ENCODE measurements at regions not wholly inside any gene's neighbourhood (a gene's known extent, or its start where the extent isn't known, plus 50 kb on each side); places are given as distances from the start of the nearest gene placed in this dataset.

- no peaks in the 10 kb centered on the region for H3K9me3 Mint-ChIP-seq (ENCODE audit: unreplicated experiment)
- H3K27me3 Mint-ChIP-seq (ENCODE audit: unreplicated experiment), result peaks cover 1% of the 10 kb centered on the region
- no peaks in the 10 kb centered on the region for H3K36me3 Mint-ChIP-seq (ENCODE audit: unreplicated experiment)
- H3K4me3 Mint-ChIP-seq (ENCODE audit: unreplicated experiment), result no peak overlapping the region
- H3K27ac Mint-ChIP-seq (ENCODE audit: unreplicated experiment), result no peak overlapping the region
- DNase-seq (ENCODE audit: extremely low spot score, unreplicated experiment), result no peak
- H3K4me1 Mint-ChIP-seq (ENCODE audit: unreplicated experiment), result no peaks in the 10 kb centered on the region
- TF ChIP-seq, protein P1, sequence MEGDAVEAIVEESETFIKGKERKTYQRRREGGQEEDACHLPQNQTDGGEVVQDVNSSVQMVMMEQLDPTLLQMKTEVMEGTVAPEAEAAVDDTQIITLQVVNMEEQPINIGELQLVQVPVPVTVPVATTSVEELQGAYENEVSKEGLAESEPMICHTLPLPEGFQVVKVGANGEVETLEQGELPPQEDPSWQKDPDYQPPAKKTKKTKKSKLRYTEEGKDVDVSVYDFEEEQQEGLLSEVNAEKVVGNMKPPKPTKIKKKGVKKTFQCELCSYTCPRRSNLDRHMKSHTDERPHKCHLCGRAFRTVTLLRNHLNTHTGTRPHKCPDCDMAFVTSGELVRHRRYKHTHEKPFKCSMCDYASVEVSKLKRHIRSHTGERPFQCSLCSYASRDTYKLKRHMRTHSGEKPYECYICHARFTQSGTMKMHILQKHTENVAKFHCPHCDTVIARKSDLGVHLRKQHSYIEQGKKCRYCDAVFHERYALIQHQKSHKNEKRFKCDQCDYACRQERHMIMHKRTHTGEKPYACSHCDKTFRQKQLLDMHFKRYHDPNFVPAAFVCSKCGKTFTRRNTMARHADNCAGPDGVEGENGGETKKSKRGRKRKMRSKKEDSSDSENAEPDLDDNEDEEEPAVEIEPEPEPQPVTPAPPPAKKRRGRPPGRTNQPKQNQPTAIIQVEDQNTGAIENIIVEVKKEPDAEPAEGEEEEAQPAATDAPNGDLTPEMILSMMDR (IDR thresholded peaks at IDR 0.05), result no peak
Measured at GRCh38 chr3:22585504-22585903, 617.6 kb upstream of the UBE2E2 start.

- Mint-ChIP-seq H3K36me3 (ENCODE audit: unreplicated experiment) (no peaks in the 10 kb centered on the region), H3K4me3 (ENCODE audit: unreplicated experiment) (no peak overlapping the region), H3K27me3 (ENCODE audit: unreplicated experiment) (peaks cover 1% of the 10 kb centered on the region), H3K4me1 (ENCODE audit: unreplicated experiment) (no peaks in the 10 kb centered on the region), H3K9me3 (ENCODE audit: unreplicated experiment) (no peaks in the 10 kb centered on the region), H3K27ac (ENCODE audit: unreplicated experiment) (no peak overlapping the region)
- no peak for DNase-seq (ENCODE audit: extremely low spot score, unreplicated experiment)
- TF ChIP-seq, protein P1 (IDR thresholded peaks at IDR 0.05), result no peak
Measured at GRCh38 chr3:22585911-22586310, 617.2 kb upstream of the UBE2E2 start.

DNA sequence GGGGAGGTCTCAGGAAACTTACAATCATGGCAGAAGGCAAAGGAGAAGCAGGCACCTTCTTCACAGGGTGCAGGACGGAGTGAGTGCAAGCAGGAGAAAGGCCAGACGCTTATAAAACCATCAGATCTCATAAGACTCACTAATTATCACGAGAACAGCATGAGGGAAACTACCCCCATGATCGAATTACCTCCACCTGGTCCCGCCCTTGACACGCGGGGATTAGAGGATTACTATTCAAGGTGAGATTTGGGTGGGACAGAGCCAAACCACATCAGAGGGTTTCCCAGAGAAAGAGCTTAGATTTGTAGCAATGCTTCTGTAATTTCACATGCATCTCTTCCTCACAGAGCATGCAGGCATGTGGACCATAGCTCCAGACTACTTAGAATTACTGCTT, 615.7 kb upstream of the UBE2E2 start:
- Mint-ChIP-seq H3K36me3 (ENCODE audit: unreplicated experiment) (no peaks in the 10 kb centered on the region), H3K9me3 (ENCODE audit: unreplicated experiment) (no peaks in the 10 kb centered on the region), H3K27ac (ENCODE audit: unreplicated experiment) (no peak overlapping the region), H3K4me1 (ENCODE audit: unreplicated experiment) (no peaks in the 10 kb centered on the region), H3K27me3 (ENCODE audit: unreplicated experiment) (peaks cover 4% of the 10 kb centered on the region), H3K4me3 (ENCODE audit: unreplicated experiment) (no peak overlapping the region)
- TF ChIP-seq, protein P1 (IDR thresholded peaks at IDR 0.05), result no peak
- no peak for DNase-seq (ENCODE audit: extremely low spot score, unreplicated experiment)

GRCh38 chr3:22593638-22594037, 609.5 kb upstream of the UBE2E2 start:
- no peaks in the 10 kb centered on the region for H3K4me1 Mint-ChIP-seq (ENCODE audit: unreplicated experiment)
- no peak for DNase-seq (ENCODE audit: extremely low spot score, unreplicated experiment)
- no peaks in the 10 kb centered on the region for H3K36me3 Mint-ChIP-seq (ENCODE audit: unreplicated experiment)
- peaks cover 3% of the 10 kb centered on the region for H3K9me3 Mint-ChIP-seq (ENCODE audit: unreplicated experiment)
- no peak overlapping the region for H3K27ac Mint-ChIP-seq (ENCODE audit: unreplicated experiment)
- TF ChIP-seq, protein P1 (IDR thresholded peaks at IDR 0.05), result no peak
- peaks cover 14% of the 10 kb centered on the region for H3K27me3 Mint-ChIP-seq (ENCODE audit: unreplicated experiment)
- no peak overlapping the region for H3K4me3 Mint-ChIP-seq (ENCODE audit: unreplicated experiment)

- TF ChIP-seq, protein P1 (IDR thresholded peaks at IDR 0.05), result no peak
- Mint-ChIP-seq H3K4me1 (ENCODE audit: unreplicated experiment) (no peaks in the 10 kb centered on the region), H3K36me3 (ENCODE audit: unreplicated experiment) (no peaks in the 10 kb centered on the region), H3K9me3 (ENCODE audit: unreplicated experiment) (peaks cover 3% of the 10 kb centered on the region), H3K4me3 (ENCODE audit: unreplicated experiment) (no peak overlapping the region), H3K27me3 (ENCODE audit: unreplicated experiment) (peaks cover 13% of the 10 kb centered on the region), H3K27ac (ENCODE audit: unreplicated experiment) (no peak overlapping the region)
- no peak for DNase-seq (ENCODE audit: extremely low spot score, unreplicated experiment)
Measured at GRCh38 chr3:22594990-22595389, 608.1 kb upstream of the UBE2E2 start.
